ENCODE measurements at regions not wholly inside any gene's neighbourhood (a gene's known extent, or its start where the extent isn't known, plus 50 kb on each side); places are given as distances from the start of the nearest gene placed in this dataset.

DNA sequence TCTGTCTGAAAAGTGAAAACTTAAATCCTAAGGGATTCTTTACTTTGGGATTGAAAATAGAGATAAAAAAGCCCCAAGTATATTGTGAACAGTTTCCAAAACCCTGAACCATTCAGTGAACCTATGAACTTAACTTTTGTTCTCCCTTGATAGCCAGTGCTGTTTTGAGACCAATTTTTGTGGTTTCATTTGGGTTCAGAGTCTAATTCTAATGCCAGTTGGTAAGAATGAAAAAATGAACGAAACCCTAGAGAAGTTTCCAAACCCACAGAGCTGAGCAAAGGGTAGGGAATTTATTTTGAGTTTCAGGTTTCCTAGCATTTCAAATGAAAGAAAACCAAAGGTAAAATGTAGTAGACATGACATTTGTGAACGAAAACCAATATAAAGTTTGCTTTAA is 1366.8 kb downstream of the EFNA5 start:
- no peak for TF ChIP-seq CTCF (conservative IDR thresholded peaks at IDR 0.05; ENCODE audit: low read length)
- no peak for DNase-seq (ENCODE audit: low read depth)
- no peak overlapping the region for H3K4me3 ChIP-seq (ENCODE audit: low read length)

DNA sequence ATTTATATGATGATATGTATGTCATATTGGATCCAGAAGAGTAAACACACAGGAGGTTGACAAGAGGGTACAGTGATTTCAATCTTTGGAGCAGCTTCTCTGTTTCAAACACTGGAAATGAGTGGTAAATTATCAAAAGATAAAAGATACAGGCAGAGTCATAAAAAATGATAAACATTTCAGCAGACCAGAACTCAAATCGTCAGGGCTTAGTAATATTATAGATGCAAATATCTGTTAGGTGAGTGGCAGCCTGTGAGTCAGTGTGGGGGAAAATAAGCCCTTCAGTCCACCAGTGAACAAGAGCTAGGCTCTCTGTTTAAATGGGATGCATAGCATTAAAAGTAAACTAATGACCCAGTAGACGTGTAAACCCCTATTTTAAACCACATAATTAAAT is 1378.1 kb downstream of the EFNA5 start:
- DNase-seq (ENCODE audit: low read depth), result no peak
- no peak for TF ChIP-seq CTCF (conservative IDR thresholded peaks at IDR 0.05; ENCODE audit: low read length)
- no peak overlapping the region for H3K4me3 ChIP-seq (ENCODE audit: low read length)

- no peak for TF ChIP-seq CTCF (conservative IDR thresholded peaks at IDR 0.05; ENCODE audit: low read length)
- DNase-seq (ENCODE audit: low read depth), result peak; percentile 8
- H3K4me3 ChIP-seq (ENCODE audit: low read length), result no peak overlapping the region
These were observed 1379.9 kb downstream of the EFNA5 start for GRCh38 chr5:106290841-106291240.

- TF ChIP-seq CTCF (conservative IDR thresholded peaks at IDR 0.05; ENCODE audit: low read length), result no peak
- DNase-seq (ENCODE audit: low read depth), result peak; percentile 13
- no peak overlapping the region for H3K4me3 ChIP-seq (ENCODE audit: low read length)
These were observed 1381.8 kb downstream of the EFNA5 start for GRCh38 chr5:106288979-106289378.

- DNase-seq (ENCODE audit: low read depth), result no peak
- TF ChIP-seq CTCF (conservative IDR thresholded peaks at IDR 0.05; ENCODE audit: low read length), result no peak
- H3K4me3 ChIP-seq (ENCODE audit: low read length), result no peak overlapping the region
These were observed 1393.1 kb downstream of the EFNA5 start for GRCh38 chr5:106277540-106278096.

DNA sequence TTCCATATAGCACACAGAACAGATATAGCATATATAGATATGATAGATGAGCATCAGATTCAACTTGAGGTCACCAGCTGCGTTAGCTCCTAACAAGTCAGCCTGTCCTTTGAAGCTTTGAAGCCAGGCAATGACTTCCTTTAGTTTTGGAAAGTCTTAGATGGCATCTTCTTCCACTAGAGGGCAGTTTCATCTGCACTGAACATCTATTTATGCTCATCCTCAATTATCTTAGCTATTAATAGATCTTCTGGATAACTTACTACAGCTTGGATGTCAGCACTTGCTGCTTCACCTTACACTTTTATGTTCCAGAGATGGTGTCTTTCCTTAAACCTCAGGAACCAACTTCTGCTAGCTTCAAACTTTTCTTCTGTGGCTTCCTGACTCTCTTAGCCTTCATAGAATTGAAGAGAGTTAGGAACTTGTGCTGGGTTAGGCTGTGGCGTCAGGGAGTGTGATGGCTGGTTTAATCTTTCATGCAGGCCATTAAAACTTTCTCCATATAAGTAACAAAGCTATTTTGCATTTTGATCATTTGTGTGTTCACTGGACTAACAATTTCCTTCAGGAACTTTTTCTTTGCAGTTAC is 1401.4 kb downstream of the EFNA5 start:
- peak; percentile 79 for TF ChIP-seq CTCF (conservative IDR thresholded peaks at IDR 0.05; ENCODE audit: low read length)

GRCh38 chr5:106267256-106267655 is 1403.5 kb downstream of the EFNA5 start:
- TF ChIP-seq CTCF (conservative IDR thresholded peaks at IDR 0.05; ENCODE audit: low read length), result no peak
- DNase-seq (ENCODE audit: low read depth), result no peak
- no peak overlapping the region for H3K4me3 ChIP-seq (ENCODE audit: low read length)

More for the DNA sequence above, 1401.4 kb downstream of the EFNA5 start:
- DNase-seq (ENCODE audit: low read depth), result peak; percentile 47
- no peak overlapping the region for H3K4me3 ChIP-seq (ENCODE audit: low read length)
